Activated gamma-delta T cell treated with Interleukin-2 at 50 U/mL for 16 hours (primary cell): ENCODE measurements at regions not wholly inside any gene's neighbourhood (a gene's known extent, or its start where the extent isn't known, plus 50 kb on each side); places are given as distances from the start of the nearest gene placed in this dataset.
"Not testable (repeated sequence)": the region's sequence is repeated elsewhere in the genome, so short reads cannot be mapped to it uniquely, and the experiment has no call there.

Experiments
- DNase-seq: peaks from one replicate; pipeline ENCODE4 v3.0.0-alpha.2; 2020

DNA sequence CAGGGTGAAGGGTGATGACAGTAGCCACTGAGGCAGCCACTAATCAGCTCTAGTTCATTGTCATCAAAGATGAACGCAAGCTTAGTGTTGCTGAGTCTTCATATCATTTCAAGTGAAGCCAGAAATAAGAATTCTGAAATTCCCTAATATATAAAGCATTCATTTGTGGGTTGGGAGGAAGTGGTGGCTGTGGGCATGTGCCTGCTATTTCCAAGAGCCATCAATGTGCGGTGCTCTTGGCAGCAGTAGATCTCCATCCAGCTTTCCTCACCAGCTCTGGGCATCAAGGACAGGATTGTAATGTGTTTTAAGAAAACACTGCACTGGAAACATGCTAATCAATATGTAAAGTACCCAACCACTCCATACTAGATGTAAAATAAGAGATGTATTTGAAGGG lies 202.5 kb upstream of the AHR start:
- DNase-seq, result no peak

- DNase-seq, result no peak
These were observed 200.7 kb upstream of the AHR start for GRCh38 chr7:17097668-17098297.

DNA sequence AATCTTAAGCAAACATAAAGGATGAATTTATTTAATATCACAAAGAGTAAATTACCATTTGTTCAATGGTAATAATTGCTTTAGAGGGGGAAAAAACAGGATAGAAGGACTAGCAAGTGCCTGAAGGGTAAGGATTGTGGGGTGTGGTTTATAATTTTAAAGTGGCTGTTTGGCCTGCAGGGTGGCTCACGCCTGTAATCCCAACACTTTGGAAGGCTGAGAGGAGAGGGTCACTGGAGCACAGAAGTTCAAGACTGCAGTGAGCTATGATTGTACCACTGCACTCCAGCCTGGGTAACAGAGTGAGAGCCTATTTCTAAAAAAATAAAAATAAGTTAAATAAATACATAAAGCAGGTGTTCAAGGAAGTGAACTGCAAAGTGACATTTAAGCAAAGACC lies 199.9 kb upstream of the AHR start:
- DNase-seq, result no peak

GRCh38 chr7:17099083-17099973 lies 199.1 kb upstream of the AHR start:
- no peak for DNase-seq

DNA sequence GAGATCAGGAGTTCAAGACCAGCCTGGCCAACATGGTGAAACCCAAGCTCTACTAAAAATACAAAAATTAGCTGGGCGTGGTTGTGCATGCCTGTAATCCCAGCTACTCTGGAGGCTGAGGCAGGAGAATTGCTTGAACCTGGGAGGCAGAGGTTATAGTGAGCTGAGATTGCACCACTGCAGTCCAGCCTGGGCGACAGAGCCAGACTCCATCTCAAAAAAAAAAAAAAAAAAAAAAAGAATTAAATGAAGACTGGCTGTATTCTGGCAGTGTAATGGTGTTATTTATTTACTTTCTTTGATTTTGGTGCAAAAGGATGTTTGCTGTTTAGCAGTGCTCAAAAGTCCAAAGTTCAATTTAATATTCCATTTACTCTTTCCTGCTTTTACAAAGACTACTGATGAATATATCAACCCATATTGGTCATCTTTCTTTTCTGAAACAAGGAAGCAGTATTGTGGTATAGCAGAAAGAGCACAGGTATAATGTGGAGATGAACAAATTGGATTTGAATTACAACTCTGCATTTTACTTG lies 198.4 kb upstream of the AHR start:
- not testable (repeated sequence) for DNase-seq

GRCh38 chr7:17101207-17101696 lies 197.2 kb upstream of the AHR start:
- DNase-seq, result no peak

- no peak for DNase-seq
These were observed 195.3 kb upstream of the AHR start for GRCh38 chr7:17103170-17103569.

DNA sequence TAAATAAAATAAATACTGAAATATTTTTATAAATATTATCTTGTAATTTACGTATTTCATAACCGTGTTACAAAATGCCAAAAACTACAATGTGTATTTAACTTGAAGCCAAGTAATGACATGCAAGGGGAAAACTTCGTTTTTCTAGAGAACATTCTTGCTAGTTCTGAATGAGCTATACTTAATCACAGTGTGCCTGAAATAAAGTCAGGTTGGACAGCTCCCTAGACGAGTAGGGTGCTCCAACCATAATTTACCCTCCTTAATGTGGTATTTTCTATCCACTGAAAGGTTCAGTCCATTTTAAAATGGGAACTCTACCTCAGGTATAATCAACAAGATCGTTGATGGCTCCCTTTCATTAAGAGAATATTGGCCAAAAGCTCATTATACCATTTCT lies 194.5 kb upstream of the AHR start:
- no peak for DNase-seq

DNA sequence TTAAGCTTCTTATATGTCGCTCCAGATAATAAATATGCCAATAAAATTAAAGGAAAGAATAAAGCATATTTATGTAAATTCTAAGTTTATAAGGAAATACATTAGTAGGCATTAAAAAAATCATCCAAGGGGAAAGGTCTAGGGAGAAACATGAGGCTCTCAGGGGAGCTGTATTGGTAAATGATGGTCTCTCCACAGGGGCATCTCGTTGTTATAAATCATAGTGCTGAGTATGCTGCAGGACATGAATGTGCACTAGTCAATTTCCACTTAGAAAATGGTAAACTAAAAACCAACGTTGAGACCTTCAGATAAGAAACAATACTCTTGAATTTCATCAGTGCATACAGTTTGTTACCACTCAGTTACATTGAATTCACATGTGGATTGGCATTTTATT lies 194.0 kb upstream of the AHR start:
- no peak for DNase-seq

DNA sequence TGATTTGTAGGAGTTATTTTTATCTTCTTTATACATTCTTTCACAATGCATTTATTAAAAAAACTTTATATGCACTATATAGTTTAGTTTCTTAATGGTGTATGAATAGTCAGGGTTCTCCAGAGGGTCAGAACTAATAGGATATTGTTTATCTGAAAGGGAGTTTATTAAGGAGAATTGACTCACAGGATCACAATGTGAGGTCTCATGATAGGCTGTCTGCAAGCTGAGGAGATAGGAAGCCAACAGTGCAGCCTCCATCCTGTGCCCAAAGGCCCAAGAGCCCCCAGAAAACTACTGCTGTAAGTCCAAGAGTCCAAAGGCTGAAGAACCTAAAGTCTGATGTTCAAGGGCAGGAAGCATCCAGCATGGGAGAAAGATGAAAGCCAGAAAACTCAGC lies 192.8 kb upstream of the AHR start:
- DNase-seq, result no peak

GRCh38 chr7:17108049-17108584 lies 190.3 kb upstream of the AHR start:
- DNase-seq, result no peak

DNA sequence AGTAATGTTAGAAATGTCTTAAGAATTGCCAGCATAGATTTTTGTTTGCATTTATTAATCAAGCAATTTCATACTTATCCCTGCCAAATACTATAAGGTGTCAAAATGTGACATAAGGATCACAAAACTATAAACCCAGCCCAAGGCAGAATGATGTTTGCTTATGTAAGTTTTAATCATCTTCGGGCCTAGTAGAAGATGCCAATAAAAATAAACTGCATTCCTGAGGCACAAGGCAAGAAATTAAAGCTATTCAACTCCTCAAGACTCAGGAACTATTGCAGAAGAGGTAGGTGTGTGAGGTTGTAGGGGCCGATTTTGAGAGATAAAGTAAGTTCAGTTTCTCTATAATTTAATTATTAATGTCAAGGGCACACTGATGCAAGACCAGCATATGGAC lies 189.4 kb upstream of the AHR start:
- DNase-seq, result no peak

DNA sequence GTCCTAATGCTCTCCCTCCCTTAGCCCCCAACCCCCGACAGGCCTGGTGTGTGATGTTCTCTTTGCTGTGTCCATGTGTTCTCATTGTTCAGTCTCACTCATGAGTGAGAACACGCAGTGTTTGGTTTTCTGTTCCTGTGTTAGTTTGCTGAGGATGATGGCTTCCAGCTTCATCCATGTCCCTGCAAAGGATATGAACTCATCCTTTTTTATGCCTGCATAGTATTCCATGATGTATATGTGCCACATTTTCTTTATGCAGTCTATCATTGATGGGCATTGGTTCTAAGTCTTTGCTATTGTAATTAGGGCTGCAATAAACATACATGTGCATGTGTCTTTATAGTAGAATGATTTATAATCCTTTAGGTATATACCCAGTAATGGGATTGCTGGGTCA lies 184.7 kb upstream of the AHR start:
- not testable (repeated sequence) for DNase-seq

DNA sequence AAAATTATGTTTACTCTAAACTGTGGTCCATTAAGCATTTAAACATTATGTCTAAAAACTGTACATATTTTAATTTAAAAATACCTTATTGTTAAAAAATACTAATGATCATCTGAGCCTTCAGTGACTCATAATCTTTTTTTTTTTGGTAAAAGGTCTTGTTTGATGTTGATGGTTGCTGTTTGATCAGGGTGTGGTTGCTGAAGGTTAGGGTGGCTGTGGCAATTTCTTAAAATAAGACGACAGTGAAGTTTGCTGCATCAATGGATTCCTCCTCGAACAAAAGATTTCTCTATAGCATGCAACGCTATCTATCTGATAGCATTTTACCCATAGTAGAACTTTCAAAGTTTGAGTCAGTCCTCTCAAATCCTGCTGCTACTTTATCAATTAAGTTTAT lies 180.0 kb upstream of the AHR start:
- DNase-seq, result no peak

GRCh38 chr7:17120756-17121155 lies 177.7 kb upstream of the AHR start:
- DNase-seq, result no peak

GRCh38 chr7:17121671-17122070 lies 176.8 kb upstream of the AHR start:
- no peak for DNase-seq

DNA sequence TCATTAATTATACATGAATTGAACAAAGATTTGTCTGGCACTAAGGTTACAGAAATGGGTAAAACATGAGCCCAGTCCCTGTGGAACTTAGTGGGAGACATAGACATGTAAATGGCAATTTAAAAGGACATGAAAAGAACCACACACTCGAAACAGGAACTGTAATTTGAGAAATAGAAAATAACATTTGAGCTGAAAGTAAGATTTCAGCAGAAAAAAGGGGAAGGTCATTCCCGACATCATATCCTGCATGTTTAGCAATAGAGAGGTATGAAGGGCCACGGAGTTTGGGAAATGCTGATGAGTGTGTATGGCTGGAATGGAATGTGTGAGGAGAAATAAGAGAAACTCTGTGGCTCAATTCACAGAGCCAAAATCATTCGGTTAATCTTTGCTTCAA lies 175.4 kb upstream of the AHR start:
- DNase-seq, result no peak

DNA sequence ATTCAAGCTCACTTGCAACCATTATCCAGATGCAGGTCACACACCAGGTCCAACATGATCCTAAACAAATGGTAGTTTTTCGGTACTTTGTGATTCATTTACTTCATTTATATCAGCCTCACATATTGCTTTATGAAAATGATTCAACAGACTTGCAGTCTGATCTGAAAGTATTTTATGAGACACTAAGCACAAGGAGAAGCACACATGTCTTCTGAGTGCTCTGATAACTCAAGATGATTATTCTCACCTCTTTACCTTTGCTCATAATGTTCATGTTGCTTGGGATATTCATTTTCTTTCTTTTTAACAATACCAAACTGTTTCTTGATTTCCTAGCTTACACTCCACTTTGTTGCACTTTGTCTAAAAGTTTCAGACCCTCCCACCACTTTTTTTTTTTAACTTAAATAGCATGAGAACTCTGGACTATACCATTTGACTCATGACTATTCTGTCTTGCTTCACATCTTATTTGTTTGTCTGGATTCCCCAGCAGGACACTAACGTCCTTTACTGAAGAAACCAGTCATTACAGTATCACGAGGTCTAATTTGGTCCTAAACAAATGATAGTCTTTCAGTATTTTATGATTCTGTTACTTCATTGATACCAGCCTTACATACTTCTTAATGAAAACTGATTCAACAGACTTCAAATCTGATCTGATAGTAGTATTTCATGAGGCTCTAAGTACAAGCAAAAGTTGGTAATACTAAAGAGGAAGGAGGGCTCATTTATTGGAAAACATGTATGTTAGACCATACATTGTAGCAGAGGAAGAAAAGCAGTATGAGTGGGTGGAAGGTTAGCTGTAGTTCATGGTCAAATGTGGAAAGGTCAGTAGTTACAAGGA lies 171.8 kb upstream of the AHR start:
- no peak for DNase-seq

- DNase-seq, result no peak
These were observed 169.2 kb upstream of the AHR start for GRCh38 chr7:17129218-17129617.

GRCh38 chr7:17130281-17131059 lies 168.0 kb upstream of the AHR start:
- no peak for DNase-seq

GRCh38 chr7:17131060-17131345 lies 167.4 kb upstream of the AHR start:
- no peak for DNase-seq

- no peak for DNase-seq
These were observed 166.3 kb upstream of the AHR start for GRCh38 chr7:17131983-17132655.
